GM23338 (cell line): ENCODE measurements at regions not wholly inside any gene's neighbourhood (a gene's known extent, or its start where the extent isn't known, plus 50 kb on each side); places are given as distances from the start of the nearest gene placed in this dataset.
"Not testable (repeated sequence)": the region's sequence is repeated elsewhere in the genome, so short reads cannot be mapped to it uniquely, and the experiment has no call there.

Experiments
- ATAC-seq: fragments of 200-7000 bp; cut with Tn5 transposase; 3 replicates; pipeline ENCODE4 v1.9.1; 2020
- DNase-seq: peaks from one replicate; pipeline ENCODE4 v3.0.0-alpha.2; 2015; ENCODE audit warnings: low spot score
- H2AFZ ChIP-seq: fragments of 200-600 bp; sonication (generic); 2 replicates; pipeline ENCODE4 v1.8.0; 2016; ENCODE audit warnings: antibody characterized with exemption, mild to moderate bottlenecking, moderate library complexity
- H3F3A ChIP-seq: fragments of 200-600 bp; sonication (generic); replicated peaks from 2 replicates; pipeline ENCODE4 v1.8.0; 2017; ENCODE audit warnings: antibody characterized with exemption, mixed run types, low read depth
- H3K27ac ChIP-seq: fragments of 200-600 bp; sonication (generic); 2 replicates; pipeline ENCODE4 v1.6.1; 2016; ENCODE audit warnings: low read depth
- H3K27me3 ChIP-seq: fragments of 200-600 bp; sonication (generic); 2 replicates; pipeline ENCODE4 v1.8.0; 2016; ENCODE audit warnings: mild to moderate bottlenecking, mixed run types, moderate library complexity; ENCODE audit not compliant: insufficient read depth
- H3K36me3 ChIP-seq: fragments of 200-600 bp; sonication (generic); 2 replicates; pipeline ENCODE4 v1.8.0; 2016; ENCODE audit warnings: mild to moderate bottlenecking; ENCODE audit not compliant: insufficient read depth
- H3K4me1 ChIP-seq: fragments of 200-600 bp; sonication (generic); 2 replicates; pipeline ENCODE4 v1.8.0; 2016; ENCODE audit warnings: mild to moderate bottlenecking, moderate library complexity; ENCODE audit not compliant: insufficient read depth
- H3K4me2 ChIP-seq: fragments of 200-600 bp; sonication (generic); 2 replicates; pipeline ENCODE4 v1.7.1; 2017; ENCODE audit warnings: mixed run types
- H3K4me3 ChIP-seq: fragments of 200-600 bp; sonication (generic); 2 replicates; pipeline ENCODE4 v1.6.1; 2016; ENCODE audit warnings: mixed run types
- H3K79me2 ChIP-seq: fragments of 200-600 bp; sonication (generic); replicated peaks from 2 replicates; pipeline ENCODE4 v1.8.0; 2017; ENCODE audit warnings: mild to moderate bottlenecking; ENCODE audit not compliant: insufficient read depth
- H3K9me2 ChIP-seq: fragments of 200-600 bp; sonication (generic); 2 replicates; pipeline ENCODE4 v1.8.0; 2017; ENCODE audit not compliant: insufficient read depth
- H4K20me1 ChIP-seq: fragments of 200-600 bp; sonication (generic); replicated peaks from 2 replicates; pipeline ENCODE4 v1.8.0; 2017; ENCODE audit warnings: mild to moderate bottlenecking; ENCODE audit not compliant: insufficient read depth
- H3K27ac Mint-ChIP-seq: 2 replicates; pipeline ENCODE4 v1.8.0; 2020; ENCODE audit warnings: inconsistent platforms, mild to moderate bottlenecking, moderate library complexity, mixed read lengths
- H3K27me3 Mint-ChIP-seq: 3 replicates; pipeline ENCODE4 v1.8.0; 2022; ENCODE audit warnings: low read depth, mild to moderate bottlenecking, moderate library complexity, mixed read lengths, inconsistent platforms; ENCODE audit not compliant: insufficient read depth, poor library complexity
- H3K36me3 Mint-ChIP-seq: 3 replicates; pipeline ENCODE4 v1.8.0; 2021; ENCODE audit warnings: low read depth, mild to moderate bottlenecking, inconsistent platforms, moderate library complexity, mixed read lengths
- H3K4me1 Mint-ChIP-seq: 3 replicates; pipeline ENCODE4 v1.8.0; 2020; ENCODE audit warnings: mild to moderate bottlenecking, inconsistent platforms, mixed read lengths
- H3K4me3 Mint-ChIP-seq: 3 replicates; pipeline ENCODE4 v1.8.0; 2021; ENCODE audit warnings: moderate library complexity, mild to moderate bottlenecking, inconsistent platforms, mixed read lengths
- H3K9me3 Mint-ChIP-seq: 3 replicates; pipeline ENCODE4 v1.8.0; 2020; ENCODE audit warnings: moderate library complexity, mild to moderate bottlenecking, inconsistent platforms, mixed read lengths
- CREB1 ChIP-seq: fragments of 250-450 bp; sonication (Bioruptor Pico); IDR thresholded peaks from 2 replicates; pipeline ENCODE4 v1.5.0; 2020; ENCODE audit warnings: low read depth, mild to moderate bottlenecking, moderate library complexity
- ETS1 ChIP-seq: IDR thresholded peaks from 2 replicates; pipeline ENCODE4 v1.6.1; 2016; ENCODE audit warnings: antibody characterized with exemption
- EZH2 ChIP-seq: fragments of 200-600 bp; sonication (generic); IDR thresholded peaks from one replicate; pipeline ENCODE4 v1.8.0; 2017; ENCODE audit warnings: antibody characterized with exemption, mild to moderate bottlenecking, low read depth; ENCODE audit not compliant: unreplicated experiment
- POLR2AphosphoS5 ChIP-seq: IDR thresholded peaks from 2 replicates; pipeline ENCODE4 v1.6.1; 2016; ENCODE audit warnings: antibody characterized with exemption, low read depth
- ZNF462 ChIP-seq: fragments of 250-450 bp; sonication (Bioruptor Pico); IDR thresholded peaks from 2 replicates; pipeline ENCODE4 v1.5.0; 2020; ENCODE audit warnings: mild to moderate bottlenecking, moderate library complexity
- TF ChIP-seq, protein P1 (sequence below), 2 experiments: fragments of 200-600 bp in 1 of 2; sonication (generic) in 1 of 2; conservative IDR thresholded peaks; 2 replicates each; pipeline versions ENCODE4 v1.5.1 to v1.6.1; 2016 to 2017; ENCODE audit warnings: antibody characterized with exemption in 2 of 2, low read depth in 2 of 2, mild to moderate bottlenecking in 2 of 2, moderate library complexity in 1 of 2
- TF ChIP-seq, protein P2 (sequence below): IDR thresholded peaks from one replicate; pipeline ENCODE4 v1.6.1; 2018; ENCODE audit warnings: antibody characterized with exemption; ENCODE audit not compliant: unreplicated experiment

DNA sequence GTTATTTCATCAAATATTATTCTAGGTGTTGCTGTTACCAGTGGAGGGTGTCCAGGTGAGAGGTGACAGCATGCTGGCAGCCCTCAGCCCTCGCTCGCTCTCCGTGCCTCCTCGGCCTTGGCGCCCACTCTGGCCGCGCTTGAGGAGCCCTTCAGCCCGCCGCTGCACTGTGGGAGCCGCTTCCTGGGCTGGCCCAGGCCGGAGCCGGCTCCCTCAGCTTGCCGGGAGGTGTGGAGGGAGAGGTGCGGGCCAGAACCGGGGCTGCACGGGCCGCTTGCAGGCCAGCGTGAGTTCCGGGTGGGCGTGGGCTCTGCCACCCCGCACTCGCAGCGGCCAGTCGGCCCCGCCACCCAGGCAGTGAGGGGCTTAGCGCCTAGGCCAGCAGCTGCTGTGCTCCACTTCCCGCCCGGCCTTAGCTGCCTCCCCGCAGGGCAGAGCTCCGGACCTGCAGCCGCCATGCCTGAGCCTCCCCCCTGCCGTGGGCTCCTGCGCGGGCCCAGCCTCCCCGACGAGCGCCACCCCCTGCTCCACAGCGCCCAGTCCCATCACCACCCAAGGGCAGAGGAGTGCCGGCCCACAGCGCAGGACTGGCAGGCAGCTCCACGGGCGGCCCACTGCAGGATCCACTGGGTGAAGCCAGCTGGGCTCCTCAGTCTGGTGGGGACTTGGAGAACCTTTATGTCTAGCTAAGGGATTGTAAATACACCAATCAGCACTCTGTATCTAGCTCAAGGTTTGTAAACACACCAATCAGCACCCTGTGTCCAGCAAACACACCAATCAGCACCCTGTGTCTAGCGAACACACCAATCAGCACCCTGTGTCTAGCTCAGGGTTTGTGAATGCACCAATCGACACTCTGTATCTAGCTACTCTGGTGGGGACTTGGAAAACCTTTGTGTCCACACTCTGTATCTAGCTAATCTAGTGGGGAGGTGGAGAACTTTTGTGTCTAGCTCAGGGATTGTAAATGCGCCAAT lies 413.3 kb downstream of the HACE1 start:
- H3K4me2 ChIP-seq, H3K36me3 ChIP-seq, H3K9me3 Mint-ChIP-seq, H3K4me1 ChIP-seq, H4K20me1 ChIP-seq, H3K27me3 ChIP-seq, H3F3A ChIP-seq, H3K4me3 ChIP-seq, H3K27ac Mint-ChIP-seq, H3K4me1 Mint-ChIP-seq, H3K79me2 ChIP-seq, H3K4me3 Mint-ChIP-seq, H3K27me3 Mint-ChIP-seq, H2AFZ ChIP-seq, H3K9me2 ChIP-seq, H3K36me3 Mint-ChIP-seq, ATAC-seq, DNase-seq, H3K27ac ChIP-seq: not testable (repeated sequence)

GRCh38 chr6:104434519-104434918 lies 425.2 kb downstream of the HACE1 start:
- no peak overlapping the region for H2AFZ ChIP-seq
- DNase-seq (no peak), ATAC-seq (no peak)
- H3K4me3 ChIP-seq = no peak overlapping the region
- H3K36me3 Mint-ChIP-seq = no peaks in the 10 kb centered on the region
- no peak overlapping the region for H3K4me2 ChIP-seq
- no peak overlapping the region for H3K27ac ChIP-seq
- no peaks in the 10 kb centered on the region for H3K4me1 ChIP-seq
- H3K4me1 Mint-ChIP-seq = peaks cover 4% of the 10 kb centered on the region; the same call in 2 of the 3 replicates
- no peaks in the 10 kb centered on the region for H4K20me1 ChIP-seq
- no peak overlapping the region for H3K4me3 Mint-ChIP-seq
- H3K36me3 ChIP-seq = no peaks in the 10 kb centered on the region
- no peaks in the 10 kb centered on the region for H3K27me3 Mint-ChIP-seq
- peaks cover 8% of the 10 kb centered on the region for H3K9me2 ChIP-seq
- H3K79me2 ChIP-seq = no peaks in the 10 kb centered on the region
- H3K27ac Mint-ChIP-seq = peak overlapping the region; percentile 3; the same call in 1 of the 2 replicates
- H3F3A ChIP-seq = no peaks in the 10 kb centered on the region
- no peaks in the 10 kb centered on the region for H3K9me3 Mint-ChIP-seq
- no peaks in the 10 kb centered on the region for H3K27me3 ChIP-seq
- no peak for TF ChIP-seq ZNF462 (CRISPR knock-in tag)
- TF ChIP-seq, protein P1, sequence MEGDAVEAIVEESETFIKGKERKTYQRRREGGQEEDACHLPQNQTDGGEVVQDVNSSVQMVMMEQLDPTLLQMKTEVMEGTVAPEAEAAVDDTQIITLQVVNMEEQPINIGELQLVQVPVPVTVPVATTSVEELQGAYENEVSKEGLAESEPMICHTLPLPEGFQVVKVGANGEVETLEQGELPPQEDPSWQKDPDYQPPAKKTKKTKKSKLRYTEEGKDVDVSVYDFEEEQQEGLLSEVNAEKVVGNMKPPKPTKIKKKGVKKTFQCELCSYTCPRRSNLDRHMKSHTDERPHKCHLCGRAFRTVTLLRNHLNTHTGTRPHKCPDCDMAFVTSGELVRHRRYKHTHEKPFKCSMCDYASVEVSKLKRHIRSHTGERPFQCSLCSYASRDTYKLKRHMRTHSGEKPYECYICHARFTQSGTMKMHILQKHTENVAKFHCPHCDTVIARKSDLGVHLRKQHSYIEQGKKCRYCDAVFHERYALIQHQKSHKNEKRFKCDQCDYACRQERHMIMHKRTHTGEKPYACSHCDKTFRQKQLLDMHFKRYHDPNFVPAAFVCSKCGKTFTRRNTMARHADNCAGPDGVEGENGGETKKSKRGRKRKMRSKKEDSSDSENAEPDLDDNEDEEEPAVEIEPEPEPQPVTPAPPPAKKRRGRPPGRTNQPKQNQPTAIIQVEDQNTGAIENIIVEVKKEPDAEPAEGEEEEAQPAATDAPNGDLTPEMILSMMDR (conservative IDR thresholded peaks at IDR 0.05; ENCODE audit: low read depth in 2 of 2) = no peak
- TF ChIP-seq ETS1 = no peak
- no peak for TF ChIP-seq EZH2
- no peak for TF ChIP-seq CREB1 (CRISPR knock-in tag)
- TF ChIP-seq, protein P2, sequence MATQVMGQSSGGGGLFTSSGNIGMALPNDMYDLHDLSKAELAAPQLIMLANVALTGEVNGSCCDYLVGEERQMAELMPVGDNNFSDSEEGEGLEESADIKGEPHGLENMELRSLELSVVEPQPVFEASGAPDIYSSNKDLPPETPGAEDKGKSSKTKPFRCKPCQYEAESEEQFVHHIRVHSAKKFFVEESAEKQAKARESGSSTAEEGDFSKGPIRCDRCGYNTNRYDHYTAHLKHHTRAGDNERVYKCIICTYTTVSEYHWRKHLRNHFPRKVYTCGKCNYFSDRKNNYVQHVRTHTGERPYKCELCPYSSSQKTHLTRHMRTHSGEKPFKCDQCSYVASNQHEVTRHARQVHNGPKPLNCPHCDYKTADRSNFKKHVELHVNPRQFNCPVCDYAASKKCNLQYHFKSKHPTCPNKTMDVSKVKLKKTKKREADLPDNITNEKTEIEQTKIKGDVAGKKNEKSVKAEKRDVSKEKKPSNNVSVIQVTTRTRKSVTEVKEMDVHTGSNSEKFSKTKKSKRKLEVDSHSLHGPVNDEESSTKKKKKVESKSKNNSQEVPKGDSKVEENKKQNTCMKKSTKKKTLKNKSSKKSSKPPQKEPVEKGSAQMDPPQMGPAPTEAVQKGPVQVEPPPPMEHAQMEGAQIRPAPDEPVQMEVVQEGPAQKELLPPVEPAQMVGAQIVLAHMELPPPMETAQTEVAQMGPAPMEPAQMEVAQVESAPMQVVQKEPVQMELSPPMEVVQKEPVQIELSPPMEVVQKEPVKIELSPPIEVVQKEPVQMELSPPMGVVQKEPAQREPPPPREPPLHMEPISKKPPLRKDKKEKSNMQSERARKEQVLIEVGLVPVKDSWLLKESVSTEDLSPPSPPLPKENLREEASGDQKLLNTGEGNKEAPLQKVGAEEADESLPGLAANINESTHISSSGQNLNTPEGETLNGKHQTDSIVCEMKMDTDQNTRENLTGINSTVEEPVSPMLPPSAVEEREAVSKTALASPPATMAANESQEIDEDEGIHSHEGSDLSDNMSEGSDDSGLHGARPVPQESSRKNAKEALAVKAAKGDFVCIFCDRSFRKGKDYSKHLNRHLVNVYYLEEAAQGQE = no peak
- TF ChIP-seq POLR2AphosphoS5 = no peak
